ENCODE measurements at regions not wholly inside any gene's neighbourhood (a gene's known extent, or its start where the extent isn't known, plus 50 kb on each side); places are given as distances from the start of the nearest gene placed in this dataset.

DNA sequence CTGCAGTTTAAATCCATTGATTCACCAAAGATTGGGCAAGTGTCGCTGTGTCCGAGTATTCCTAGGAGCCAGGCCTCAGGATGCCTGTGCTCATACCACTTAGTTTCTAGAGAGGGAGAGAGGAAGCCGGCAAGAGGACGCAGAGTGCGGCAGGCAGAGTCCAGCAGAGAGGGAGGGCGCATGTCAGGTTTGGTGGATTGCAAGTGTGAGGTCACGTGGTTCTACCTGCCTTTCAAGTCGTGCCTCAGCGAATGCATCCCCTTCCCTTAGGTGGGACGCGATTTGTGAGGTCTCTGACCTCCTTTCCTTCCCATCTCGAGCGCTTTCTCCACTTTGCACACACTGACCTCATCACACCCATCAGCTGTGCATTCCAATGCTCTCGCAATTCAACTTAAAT is 188.1 kb downstream of the TMEM18 start:
- DNase-seq (ENCODE audit: low spot score) = no peak

DNA sequence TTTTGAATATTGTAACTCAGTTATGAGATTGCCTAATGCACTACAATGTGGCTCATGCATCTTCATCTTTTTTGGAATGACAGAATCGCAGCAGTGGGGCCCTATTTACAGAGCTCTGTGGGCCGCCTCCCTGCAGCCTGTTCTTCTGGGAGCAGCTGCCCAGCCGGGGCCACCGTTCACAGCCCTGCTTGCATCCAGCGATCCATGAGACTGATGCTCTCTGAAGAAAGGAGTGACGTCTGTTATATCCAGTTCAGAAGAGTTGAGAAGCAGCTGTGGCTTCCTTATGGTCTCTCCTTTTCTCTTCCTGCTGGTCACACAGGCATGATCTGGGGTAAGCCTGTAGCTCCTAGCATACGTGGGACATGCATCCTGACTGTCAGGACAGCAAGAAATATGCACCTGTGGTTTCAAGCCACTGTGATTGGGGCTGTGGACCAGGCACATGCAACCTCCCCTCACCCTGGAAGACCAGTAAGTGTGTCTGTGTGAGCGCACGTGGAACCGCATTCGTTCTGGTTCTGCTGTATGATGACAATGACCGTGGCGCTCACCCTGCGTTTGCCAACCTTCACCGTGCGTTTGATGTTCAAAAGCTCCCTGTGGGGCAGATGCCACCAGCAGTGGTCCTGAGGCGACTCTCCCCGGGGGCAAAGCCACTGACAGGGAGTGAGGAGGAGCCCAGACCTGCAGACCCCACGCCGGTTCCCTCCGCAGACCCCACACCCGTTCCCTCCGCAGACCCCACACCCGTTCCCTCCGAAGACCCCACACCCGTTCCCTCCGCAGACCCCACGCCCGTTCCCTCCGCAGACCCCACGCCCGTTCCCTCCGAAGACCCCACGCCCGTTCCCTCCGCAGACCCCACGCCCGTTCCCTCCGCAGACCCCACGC is 189.8 kb downstream of the TMEM18 start:
- no peak for DNase-seq (ENCODE audit: low spot score)

DNA sequence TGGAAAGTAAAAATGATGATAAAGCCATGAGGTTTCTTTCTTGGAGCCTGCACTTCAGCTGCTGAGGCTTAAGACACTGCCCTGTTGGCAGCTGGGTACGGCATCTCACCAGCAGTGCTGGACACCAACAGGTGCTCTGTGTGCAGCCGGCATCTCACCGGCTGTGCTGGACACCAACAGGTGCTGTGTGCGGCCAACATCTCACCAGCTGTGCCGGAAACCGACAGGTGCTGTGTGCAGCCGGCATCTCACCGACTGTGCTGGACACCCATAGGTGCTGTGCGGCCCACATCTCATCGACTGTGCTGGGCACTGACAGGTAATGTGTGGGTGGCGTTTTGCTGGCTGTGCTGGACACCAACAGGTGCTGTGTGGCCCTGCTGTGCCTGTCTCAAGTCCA is 190.8 kb downstream of the TMEM18 start:
- DNase-seq (ENCODE audit: low spot score) = no peak

DNA sequence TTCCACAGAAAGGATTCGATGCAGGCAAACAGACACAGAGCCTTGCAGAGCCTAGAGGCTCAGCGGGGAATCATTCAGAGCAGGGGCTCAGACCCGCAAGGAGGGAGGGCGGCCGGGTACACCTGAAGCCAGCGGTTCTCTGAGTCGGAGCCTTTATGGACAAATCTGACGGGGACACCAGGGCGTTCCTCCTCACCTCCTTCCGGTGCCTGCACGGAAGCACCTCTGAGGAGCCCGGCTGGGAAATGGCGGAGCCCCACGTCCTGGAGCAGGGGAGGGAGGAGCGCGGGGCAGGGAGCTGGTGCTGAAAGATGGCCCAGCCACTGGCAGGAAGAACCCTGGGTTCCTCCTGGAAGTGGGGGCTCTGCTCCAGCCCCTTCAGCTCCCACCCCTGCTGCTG is 193.5 kb upstream of the ALKAL2 start:
- no peak for DNase-seq (ENCODE audit: low spot score)

DNA sequence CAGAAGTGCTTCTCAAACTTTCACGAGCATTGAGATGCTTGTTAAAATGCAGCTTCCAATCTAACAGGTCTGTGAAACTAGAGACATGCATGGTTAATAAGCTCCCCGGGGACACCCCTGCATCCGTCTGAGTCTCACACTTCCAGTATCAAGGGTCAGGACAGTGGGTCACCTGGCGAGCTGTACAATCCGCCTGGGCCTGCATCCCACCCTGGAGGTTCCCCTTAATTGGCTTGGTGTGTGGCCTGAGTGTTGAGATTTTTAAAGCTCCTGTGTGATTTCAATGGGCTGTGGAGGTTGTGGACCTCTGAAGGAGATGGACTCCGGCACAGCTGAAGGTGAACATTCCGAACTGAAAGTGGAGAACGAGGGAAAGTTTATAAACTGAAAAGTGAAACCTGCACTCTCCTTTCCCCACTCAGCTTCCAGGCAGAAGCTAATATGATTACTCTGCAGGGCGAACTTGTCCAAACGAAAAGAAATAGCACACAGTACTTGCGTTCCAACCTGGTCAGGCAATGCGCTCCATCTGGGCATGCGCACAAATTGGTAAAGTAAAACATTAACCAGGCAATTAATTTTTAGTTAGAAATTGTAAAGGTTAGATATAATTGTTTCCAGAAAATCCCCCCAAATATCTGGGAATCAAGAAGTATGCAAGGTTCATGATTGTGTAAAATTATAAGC is 191.7 kb upstream of the ALKAL2 start:
- DNase-seq (ENCODE audit: low spot score) = no peak

DNA sequence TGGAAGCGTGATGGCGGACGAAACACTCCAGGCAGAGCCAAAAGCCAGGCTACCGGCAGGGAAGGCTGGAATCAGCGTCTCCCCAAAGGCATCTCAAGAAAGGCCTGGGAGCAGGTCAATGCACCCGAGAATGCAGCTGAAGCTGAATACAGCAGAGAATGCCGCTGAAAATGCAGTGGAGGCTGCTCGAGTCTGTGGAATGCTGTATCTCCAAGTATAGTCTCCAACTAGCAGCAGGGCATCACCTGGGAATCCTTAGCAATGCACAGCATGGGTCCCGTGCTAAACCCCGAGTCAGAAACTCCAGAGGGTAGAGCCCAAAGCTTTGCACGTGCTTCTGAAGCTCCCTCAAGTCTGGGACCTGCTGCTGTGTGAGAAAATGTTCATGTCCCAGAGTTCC is 191.1 kb upstream of the ALKAL2 start:
- DNase-seq (ENCODE audit: low spot score) = no peak

DNA sequence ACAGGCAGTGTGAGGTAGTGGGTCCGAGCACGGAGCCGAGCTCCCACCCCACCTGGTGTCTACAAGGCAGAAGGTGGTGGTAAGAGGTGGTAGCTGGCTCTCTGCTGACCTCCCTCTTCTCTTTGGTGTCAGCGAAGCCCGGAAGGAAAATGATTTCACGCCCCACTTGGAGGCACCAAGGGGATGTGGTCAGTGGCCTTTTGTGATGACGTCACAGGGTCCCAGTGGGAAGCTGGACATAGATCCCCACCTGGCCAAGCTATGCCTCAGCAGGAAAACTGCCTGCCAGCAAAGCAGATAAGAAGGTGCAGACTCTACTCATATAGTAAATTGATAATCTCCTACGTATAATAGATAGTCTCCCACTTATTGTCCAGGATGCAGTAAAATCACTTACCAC is 183.7 kb upstream of the ALKAL2 start:
- no peak for DNase-seq (ENCODE audit: low spot score)

DNA sequence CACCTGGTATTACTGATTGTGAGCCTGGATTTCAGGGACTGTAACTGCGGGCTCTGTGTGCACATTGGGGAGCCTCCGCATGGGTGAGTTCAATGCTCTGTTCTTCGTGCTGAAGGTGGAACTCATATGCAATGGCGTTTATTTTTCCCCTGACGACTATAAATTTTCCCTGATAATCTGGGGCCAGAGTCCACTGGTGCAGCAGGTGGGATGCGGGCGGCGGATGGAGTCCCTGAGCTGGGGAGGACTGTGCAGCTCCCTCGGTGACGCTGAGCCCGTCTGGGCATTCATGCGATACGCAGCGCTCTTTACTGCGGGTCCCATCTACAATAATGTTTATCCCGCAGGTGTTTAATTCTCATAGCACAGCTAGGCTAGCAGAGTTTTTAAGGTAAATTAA is 181.6 kb upstream of the ALKAL2 start:
- DNase-seq (ENCODE audit: low spot score) = no peak

DNA sequence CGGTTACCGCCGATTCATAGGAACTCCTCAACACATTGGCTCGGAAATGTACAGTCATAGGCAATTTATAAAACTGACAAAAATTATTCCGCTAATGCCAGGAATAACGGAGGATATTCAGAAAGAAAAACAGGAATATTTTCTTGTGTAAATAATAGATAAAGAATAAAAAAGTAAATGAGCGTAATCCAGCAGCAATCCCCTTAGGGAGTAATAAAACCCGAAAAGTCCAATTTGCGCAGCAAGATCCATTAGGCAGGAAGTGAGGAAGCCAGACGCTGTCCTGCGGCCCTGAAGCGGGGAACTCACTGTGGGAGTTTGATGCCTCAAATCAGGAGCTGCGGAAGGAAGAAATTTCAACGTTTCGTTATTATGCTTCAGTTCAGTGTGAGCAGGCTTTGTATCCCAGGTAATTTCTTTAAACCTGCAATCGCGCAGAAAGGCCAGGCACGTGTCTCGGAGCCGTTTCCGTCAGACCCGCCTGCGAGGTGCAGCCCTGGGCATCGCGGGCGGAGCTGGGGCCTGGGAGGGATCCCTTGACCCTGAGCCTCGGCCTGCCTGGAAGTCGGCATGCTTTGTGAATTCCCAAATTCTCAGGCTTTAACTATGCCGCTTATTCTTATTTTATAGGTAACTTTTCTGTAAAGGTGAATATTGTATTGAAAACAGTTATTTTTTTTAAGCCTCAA is 180.9 kb upstream of the ALKAL2 start:
- no peak for DNase-seq (ENCODE audit: low spot score)

DNA sequence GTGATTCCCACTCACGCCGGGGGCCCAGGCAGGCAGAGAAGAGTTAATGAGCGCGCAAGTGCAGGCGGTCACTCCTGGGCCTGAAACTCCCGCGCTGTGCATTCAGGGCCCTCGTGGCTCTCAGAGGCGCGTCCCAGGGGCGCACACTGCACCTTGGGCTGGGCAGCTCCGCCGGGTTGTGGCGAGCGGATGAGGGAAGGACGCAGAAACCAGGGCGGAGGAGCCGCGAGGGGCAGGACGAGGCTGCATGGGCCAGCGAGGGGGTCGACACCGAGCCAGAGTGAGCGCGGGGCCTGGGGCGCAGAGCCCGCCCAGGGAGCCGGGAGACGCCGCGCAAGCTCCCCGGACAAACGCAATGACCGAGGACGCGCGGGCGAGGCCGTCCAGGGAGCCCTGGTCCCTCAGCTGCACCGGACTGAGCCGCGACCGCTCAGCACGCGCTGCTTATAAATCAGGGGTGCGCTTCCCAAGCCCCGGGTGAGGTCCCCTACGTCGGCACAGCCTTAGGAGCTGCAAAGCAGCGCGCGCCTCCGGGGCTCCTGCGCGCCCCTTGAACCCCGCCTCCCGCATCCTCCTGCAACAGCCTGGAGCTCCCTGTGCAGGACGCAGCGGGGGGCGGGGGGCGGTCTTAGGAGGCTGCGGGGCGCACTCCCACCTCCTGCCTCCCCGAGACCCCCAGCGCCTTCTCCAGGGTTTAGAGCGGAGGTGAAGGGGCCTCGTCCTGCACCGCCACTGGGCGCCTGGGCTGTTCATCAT is 180.2 kb upstream of the ALKAL2 start:
- DNase-seq (ENCODE audit: low spot score) = no peak

DNA sequence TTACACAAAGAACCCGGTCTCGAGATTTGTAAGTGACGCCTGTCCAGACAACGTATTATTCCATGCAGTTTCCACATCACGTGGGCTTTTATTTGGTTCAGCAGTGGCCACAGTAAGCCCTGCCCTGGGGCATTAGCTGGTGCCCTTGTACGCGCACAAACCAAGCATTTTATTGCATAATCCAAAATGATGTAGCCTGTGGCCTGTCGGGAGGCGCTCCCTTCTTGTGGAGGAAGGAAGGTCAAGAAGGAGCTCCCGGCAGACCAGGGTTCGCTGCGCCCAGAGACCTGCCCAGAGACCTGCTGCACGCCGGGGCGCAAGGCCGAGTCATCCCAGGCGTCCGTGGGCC is 179.6 kb upstream of the ALKAL2 start:
- no peak for DNase-seq (ENCODE audit: low spot score)

DNA sequence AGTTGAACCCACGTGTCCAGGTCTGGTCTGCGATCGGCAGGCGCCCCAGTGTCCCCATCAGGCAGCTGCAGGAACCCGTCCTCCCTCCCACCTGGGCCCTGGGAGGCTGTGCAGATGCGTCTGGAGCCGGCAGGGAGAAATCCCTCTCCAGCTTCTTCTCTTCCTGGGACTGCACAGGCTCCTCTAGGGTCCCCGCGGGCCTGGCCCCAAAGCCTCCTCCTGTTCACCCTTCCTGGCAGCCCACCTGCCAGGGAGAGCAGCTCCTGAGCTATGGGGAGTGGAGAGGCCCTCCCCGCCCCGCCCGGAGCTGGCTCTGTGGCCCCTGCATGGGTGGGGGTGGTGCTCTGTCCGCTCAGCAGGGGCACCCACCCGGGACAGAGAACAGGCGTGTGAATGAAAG is 179.2 kb upstream of the ALKAL2 start:
- DNase-seq (ENCODE audit: low spot score) = no peak

DNA sequence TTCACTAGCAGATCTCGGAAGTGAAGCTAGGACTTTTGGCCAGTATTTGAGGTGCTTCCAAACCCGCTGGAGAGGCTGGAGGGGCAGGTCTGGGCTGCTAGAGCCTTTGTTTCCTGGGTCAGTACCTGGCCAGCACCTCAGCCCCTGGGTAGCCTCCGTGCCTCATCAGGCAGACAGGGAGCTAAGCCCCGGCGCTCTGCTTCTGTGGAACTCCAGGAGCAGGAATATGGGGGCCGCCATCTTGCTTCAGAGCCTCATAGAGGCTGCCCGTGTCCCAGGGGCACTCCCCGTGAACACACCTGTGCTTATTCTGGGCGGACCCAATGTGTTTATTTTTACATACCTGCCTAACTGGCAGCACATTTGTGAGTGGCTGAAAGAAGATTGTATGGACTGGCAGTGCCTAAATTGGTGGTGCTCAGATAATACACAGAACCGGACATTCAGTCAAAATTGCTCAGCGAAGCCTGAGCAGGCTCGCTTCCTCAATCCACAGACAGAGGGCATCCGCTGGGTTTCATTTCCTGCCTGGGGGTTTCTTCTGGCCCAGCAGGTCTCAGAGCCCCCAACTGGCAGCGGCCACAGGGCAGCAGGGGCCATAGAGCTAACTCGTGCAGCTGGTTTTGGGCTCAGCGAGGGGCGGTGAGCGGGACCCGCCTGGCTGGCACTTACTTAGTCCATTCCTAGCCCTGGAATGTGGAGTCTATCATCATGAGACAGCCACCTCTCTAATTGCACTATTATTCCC is 176.8 kb upstream of the ALKAL2 start:
- DNase-seq (ENCODE audit: low spot score) = peak; percentile 47

DNA sequence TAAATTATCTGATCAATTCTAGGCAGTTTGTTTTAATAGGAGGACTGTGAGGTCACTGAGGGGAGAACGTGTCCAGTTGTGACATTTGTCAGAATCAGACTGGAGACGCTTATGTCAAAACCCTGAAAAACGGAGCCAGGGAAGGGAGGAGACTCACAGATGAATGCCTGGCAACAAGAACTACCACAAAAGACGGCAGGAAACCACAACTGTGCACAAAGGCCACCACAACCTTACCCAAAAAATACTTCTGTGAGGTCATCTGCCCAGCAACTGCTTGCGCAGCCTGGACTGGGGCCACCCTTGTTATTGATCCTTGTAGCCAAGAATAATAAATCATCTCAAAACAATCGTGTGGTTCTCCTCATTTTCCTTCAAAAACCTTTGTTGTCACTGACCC is 173.0 kb upstream of the ALKAL2 start:
- DNase-seq (ENCODE audit: low spot score) = no peak

DNA sequence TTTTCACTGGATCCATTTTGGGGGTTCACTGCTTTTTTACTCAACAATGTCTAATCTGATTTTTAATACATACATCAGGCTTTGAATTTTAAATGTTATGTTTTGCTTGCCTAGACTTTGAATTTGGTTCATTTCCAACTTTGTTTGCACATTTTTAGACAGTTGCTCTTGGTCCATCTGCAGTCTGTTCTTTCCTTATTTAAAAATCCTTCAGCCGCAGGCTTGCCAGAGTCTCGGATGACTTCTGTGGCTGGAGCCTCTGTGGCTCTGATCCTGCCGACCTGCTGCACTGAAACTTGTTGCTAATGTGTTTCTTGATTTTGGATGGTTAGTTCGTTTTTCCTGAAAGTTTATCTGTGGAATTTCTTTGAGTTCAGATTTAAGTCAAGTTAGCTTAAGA is 172.0 kb upstream of the ALKAL2 start:
- DNase-seq (ENCODE audit: low spot score) = no peak

DNA sequence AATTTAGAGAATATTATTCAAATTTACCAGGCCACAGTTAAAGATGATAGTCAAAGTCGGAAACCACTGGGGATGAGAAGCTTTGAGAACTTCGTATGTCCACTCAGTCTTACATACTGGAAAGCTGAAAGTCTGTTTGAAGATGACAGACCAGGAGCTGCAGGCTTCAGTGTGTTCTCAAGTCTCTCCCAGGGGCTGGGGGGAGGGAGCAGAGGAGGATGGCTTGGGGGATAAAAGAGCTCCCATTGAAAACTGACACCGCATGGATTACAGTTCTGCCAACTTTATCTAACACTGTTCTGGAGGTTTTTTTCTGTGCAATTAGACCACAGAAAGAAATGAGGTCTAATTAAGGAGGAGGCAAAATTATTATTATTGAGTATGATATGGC is 170.5 kb upstream of the ALKAL2 start:
- DNase-seq (ENCODE audit: low spot score) = no peak

DNA sequence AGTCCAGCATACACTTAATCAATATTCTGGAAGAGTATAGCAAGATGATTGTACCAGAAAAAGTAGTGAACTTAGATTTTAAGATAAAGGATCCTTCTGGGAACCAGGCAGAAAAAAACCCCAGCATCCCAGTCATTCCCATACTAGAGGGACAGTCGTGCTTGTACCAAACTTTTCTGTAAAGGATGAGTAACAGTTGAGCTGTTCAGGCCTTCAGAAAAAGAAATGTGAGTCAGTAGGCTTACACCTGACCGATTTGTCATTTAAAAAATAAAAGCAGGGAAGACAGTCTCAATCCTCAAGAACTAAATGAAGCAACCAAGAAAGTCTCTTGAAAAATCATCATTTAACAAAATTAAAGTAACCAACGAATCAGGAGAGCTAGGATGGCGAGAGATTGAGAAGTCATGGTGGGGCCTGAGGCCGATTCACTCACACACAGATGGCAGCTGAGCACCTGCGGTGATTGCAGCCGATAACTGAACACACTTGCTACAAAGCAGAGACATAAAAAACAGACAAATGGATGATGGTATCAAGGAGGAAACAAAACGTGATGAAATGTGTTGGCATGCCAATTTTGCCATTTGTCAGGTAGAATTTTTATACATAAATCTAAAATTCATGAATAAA is 170.0 kb upstream of the ALKAL2 start:
- no peak for DNase-seq (ENCODE audit: low spot score)

DNA sequence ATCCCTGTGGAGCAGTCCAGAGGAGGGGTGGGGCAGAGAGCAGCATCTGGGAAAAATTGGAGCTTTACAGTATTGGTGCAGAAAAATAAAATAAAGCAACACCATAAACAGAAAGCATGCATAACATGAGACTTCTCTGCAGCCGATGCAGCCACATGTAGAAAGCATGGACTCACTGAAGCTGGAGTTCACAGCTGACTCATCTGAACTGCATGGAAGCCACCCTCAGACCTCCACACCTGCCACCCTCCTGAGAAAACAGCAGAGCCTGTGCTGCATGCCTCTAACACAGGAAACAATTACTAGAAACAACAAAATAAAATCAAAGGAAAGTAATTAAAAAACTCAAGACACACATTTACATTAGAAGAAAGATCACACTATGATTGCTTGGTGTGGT is 169.4 kb upstream of the ALKAL2 start:
- no peak for DNase-seq (ENCODE audit: low spot score)

DNA sequence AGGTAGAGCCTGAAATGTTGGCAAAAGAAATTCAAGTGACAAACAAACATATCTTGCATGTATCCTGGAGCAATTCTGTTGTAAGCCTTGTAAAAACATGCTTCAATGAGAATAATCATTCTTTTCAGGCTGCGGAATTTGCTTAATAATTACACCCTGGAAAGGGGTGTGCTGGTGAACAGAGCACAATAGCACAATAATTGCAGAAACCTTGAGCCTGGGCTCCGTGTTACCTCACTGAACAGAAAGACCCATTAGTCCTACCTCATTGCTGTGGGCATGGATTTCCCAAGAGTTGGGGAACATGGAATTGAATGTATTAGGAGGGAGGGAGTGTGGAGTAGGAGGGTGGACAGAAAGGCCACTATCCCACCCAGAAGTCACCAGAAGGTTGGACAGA is 168.0 kb upstream of the ALKAL2 start:
- DNase-seq (ENCODE audit: low spot score) = no peak

DNA sequence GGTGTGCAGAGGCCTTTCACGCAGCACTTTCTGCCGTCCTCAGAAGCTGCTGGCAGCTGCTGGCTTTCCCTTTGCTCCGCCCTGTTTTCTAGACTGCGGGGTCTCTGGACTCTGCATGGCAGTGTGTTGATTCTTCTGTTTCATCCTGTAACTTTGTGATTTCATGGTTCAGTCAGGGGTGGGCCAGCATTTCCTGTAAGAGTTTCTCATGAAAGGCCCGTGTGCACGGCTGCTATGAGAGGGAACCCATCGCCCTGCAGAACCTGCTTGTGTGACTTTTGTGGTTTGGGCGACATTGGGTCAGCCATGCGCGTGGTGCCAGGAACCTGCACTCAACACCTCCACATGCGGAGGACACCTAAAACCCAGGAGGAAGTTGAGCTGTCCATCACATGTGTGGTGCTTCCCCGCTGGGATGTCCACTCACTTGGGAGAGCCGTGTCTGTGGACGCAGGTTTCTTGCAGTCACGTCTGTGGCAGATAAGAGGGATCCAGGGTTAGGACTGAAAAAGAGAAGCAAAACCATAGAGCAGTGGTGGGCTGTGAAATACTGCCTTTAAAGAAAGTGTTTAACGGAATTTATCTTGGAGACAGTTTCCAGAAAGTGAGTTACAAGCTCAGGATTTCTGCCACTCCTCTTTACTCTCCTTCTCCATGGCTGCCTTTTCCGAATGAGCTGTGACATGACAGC is 167.3 kb upstream of the ALKAL2 start:
- DNase-seq (ENCODE audit: low spot score) = no peak
